OCI-M1 (cell line): ENCODE measurements at regions not wholly inside any gene's neighbourhood (a gene's known extent, or its start where the extent isn't known, plus 50 kb on each side); places are given as distances from the start of the nearest gene placed in this dataset.
A peak's percentile ranks its signal among the peaks of the same experiment; 100 is the strongest.

ENCODE experiments used
- DNase-seq: peaks from one replicate; lab custom pipeline; 2025; lab: John Stamatoyannopoulos, UW

GRCh38 chr12:124630791-124631313, 63.4 kb upstream of the NCOR2 start:
- DNase-seq = no peak

- DNase-seq = no peak
Measured at GRCh38 chr12:124629789-124630480, 62.5 kb upstream of the NCOR2 start.

GRCh38 chr12:124629117-124629516, 61.7 kb upstream of the NCOR2 start:
- no peak for DNase-seq

- DNase-seq = no peak
Measured at GRCh38 chr12:124627956-124628355, 60.5 kb upstream of the NCOR2 start.

- no peak for DNase-seq
Measured at GRCh38 chr12:124626971-124627411, 59.6 kb upstream of the NCOR2 start.

GRCh38 chr12:124625867-124626675, 58.7 kb upstream of the NCOR2 start:
- DNase-seq = peak; percentile 67

- DNase-seq = no peak
Measured at GRCh38 chr12:124624823-124625222, 57.4 kb upstream of the NCOR2 start.

- DNase-seq = no peak
Measured at GRCh38 chr12:124623344-124624035, 56.1 kb upstream of the NCOR2 start.

- no peak for DNase-seq
Measured at GRCh38 chr12:124622764-124623163, 55.4 kb upstream of the NCOR2 start.

- DNase-seq = no peak
Measured at GRCh38 chr12:124622331-124622730, 54.9 kb upstream of the NCOR2 start.

- DNase-seq = no peak
Measured at GRCh38 chr12:124621296-124621660, 53.9 kb upstream of the NCOR2 start.

GRCh38 chr12:124620606-124621295, 53.3 kb upstream of the NCOR2 start:
- no peak for DNase-seq

GRCh38 chr12:124618291-124618902, 51.0 kb upstream of the NCOR2 start:
- DNase-seq = no peak

GRCh38 chr12:124617615-124618014, 50.2 kb upstream of the NCOR2 start:
- DNase-seq = no peak
